Caco-2 (cell line): ENCODE measurements at regions not wholly inside any gene's neighbourhood (a gene's known extent, or its start where the extent isn't known, plus 50 kb on each side); places are given as distances from the start of the nearest gene placed in this dataset.

Experiments used
- BruUV-seq: library from RNA; stranded (reverse); fragments of 400-500 nt; replicated peaks from 2 replicates; lab custom pipeline; 2021; lab: Mats Ljungman, UMichigan
- CTCF ChIA-PET: fragments of 300-600 bp; sonication (Branson Sonifier 250); formaldehyde crosslinking; loops from one replicate; lab custom pipeline; 2022; ENCODE audit warnings: antibody characterized with exemption; lab: Charles Lee
- POLR2A ChIA-PET: fragments of 300-600 bp; sonication (Branson Sonifier 250); formaldehyde crosslinking; loops from one replicate; lab custom pipeline; 2022; ENCODE audit warnings: antibody characterized with exemption; lab: Charles Lee
- DNase-seq, 2 experiments: peaks; one replicate each; pipeline versions ENCODE4 v3.0.0 to v3.0.0-alpha.2; 2020 to 2022
- H3K27me3 ChIP-seq: replicated peaks from 2 replicates; pipeline ENCODE4 v1.6.0; 2011; ENCODE audit warnings: low read length; ENCODE audit not compliant: control insufficient read depth, insufficient read depth
- H3K36me3 ChIP-seq: 2 replicates; pipeline ENCODE4 v1.5.1; 2011; ENCODE audit warnings: low read length; ENCODE audit not compliant: control insufficient read depth, insufficient read depth
- H3K4me1 ChIP-seq: fragments of 250-450 bp; sonication (Bioruptor Pico); 2 replicates; pipeline ENCODE4 v1.5.1; 2020; ENCODE audit warnings: mild to moderate bottlenecking
- H3K4me3 ChIP-seq: 2 replicates; pipeline ENCODE4 v1.5.1; 2011; ENCODE audit warnings: low read depth, mild to moderate bottlenecking, control low read depth, low read length
- H3K9me3 ChIP-seq: fragments of 250-450 bp; sonication (Bioruptor Pico); 2 replicates; pipeline ENCODE4 v1.5.1; 2020; ENCODE audit warnings: mild to moderate bottlenecking, moderate library complexity
- H3K27ac Mint-ChIP-seq: one replicate; pipeline ENCODE4 v1.8.0; 2022; ENCODE audit warnings: mixed read lengths; ENCODE audit not compliant: unreplicated experiment
- H3K27me3 Mint-ChIP-seq: one replicate; pipeline ENCODE4 v1.8.0; 2022; ENCODE audit warnings: mixed read lengths; ENCODE audit not compliant: insufficient read depth, unreplicated experiment
- H3K36me3 Mint-ChIP-seq: one replicate; pipeline ENCODE4 v1.8.0; 2022; ENCODE audit warnings: mild to moderate bottlenecking, mixed read lengths; ENCODE audit not compliant: insufficient read depth, unreplicated experiment
- H3K4me1 Mint-ChIP-seq: one replicate; pipeline ENCODE4 v1.8.0; 2022; ENCODE audit warnings: low read depth, mixed read lengths; ENCODE audit not compliant: unreplicated experiment
- H3K4me3 Mint-ChIP-seq: one replicate; pipeline ENCODE4 v1.8.0; 2022; ENCODE audit warnings: mild to moderate bottlenecking, moderate library complexity, mixed read lengths; ENCODE audit not compliant: unreplicated experiment
- H3K9me3 Mint-ChIP-seq: one replicate; pipeline ENCODE4 v1.8.0; 2022; ENCODE audit warnings: mixed read lengths; ENCODE audit not compliant: unreplicated experiment
- intact Hi-C: fragments of 100-400 bp; cut with micrococcal nuclease; formaldehyde crosslinking; loops from one replicate; pipeline ENCODE4 v1.10.0; 2022; ENCODE audit not compliant: unreplicated experiment
- TF ChIP-seq, protein P1 (sequence below), 2 experiments: fragments of 200-600 bp in 1 of 2; IDR thresholded peaks; 1 replicate in 1 of 2; 2 replicates in 1 of 2; pipeline versions ENCODE4 v1.5.1 to v1.8.0; 2011 to 2022; ENCODE audit warnings: antibody characterized with exemption in 1 of 2, control low read depth in 1 of 2, inconsistent platforms in 1 of 2, low read depth in 1 of 2, low read length in 1 of 2, mild to moderate bottlenecking in 1 of 2, moderate library complexity in 1 of 2; ENCODE audit not compliant: insufficient read depth in 1 of 2, severe bottlenecking in 1 of 2, unreplicated experiment in 1 of 2

DNA sequence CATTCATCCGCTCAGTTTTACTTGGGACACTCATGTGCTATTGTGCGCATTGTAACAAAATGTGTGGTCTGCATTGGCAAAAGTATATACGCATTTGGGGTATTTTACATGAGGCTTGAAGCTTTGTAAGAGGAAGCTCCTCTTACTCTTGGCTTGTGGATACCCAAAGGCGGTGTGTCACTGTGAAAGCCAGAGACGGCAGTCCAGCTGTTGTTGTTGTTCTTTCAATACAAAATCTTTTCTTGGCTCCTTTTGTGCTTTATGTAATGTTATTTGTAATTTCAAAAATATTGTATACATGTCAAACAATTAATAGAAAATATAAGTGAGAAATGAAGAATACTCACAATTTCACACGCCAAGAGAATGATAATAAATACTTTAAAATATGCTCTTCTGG, 128.3 kb upstream of the MOCS2 start:
- Mint-ChIP-seq H3K27me3 (peaks cover 10% of the 10 kb centered on the region), H3K9me3 (no peaks in the 10 kb centered on the region), H3K4me3 (no peak overlapping the region), H3K36me3 (no peaks in the 10 kb centered on the region), H3K27ac (no peak overlapping the region), H3K4me1 (no peaks in the 10 kb centered on the region)
- 0 out of 2 replicates have a peak, but pooled peaks cover 2% of the 10 kb centered on the region for H3K9me3 ChIP-seq
- H3K36me3 ChIP-seq = no peaks in the 10 kb centered on the region
- intact Hi-C loops = no loop called here
- H3K4me1 ChIP-seq = no peaks in the 10 kb centered on the region; the same call in 1 of the 2 replicates
- no peak overlapping the region for H3K4me3 ChIP-seq
- no peaks in the 10 kb centered on the region for H3K27me3 ChIP-seq
- TF ChIP-seq, protein P1, sequence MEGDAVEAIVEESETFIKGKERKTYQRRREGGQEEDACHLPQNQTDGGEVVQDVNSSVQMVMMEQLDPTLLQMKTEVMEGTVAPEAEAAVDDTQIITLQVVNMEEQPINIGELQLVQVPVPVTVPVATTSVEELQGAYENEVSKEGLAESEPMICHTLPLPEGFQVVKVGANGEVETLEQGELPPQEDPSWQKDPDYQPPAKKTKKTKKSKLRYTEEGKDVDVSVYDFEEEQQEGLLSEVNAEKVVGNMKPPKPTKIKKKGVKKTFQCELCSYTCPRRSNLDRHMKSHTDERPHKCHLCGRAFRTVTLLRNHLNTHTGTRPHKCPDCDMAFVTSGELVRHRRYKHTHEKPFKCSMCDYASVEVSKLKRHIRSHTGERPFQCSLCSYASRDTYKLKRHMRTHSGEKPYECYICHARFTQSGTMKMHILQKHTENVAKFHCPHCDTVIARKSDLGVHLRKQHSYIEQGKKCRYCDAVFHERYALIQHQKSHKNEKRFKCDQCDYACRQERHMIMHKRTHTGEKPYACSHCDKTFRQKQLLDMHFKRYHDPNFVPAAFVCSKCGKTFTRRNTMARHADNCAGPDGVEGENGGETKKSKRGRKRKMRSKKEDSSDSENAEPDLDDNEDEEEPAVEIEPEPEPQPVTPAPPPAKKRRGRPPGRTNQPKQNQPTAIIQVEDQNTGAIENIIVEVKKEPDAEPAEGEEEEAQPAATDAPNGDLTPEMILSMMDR (IDR thresholded peaks at IDR 0.05; ENCODE audit: insufficient read depth in 1 of 2, low read depth in 1 of 2, low read length in 1 of 2, severe bottlenecking in 1 of 2, unreplicated experiment in 1 of 2) = no peak
- ChIA-PET CTCF (no interaction called here), POLR2A (no interaction called here)
- DNase-seq = no peak
- BruUV-seq = no TSS peak

DNA sequence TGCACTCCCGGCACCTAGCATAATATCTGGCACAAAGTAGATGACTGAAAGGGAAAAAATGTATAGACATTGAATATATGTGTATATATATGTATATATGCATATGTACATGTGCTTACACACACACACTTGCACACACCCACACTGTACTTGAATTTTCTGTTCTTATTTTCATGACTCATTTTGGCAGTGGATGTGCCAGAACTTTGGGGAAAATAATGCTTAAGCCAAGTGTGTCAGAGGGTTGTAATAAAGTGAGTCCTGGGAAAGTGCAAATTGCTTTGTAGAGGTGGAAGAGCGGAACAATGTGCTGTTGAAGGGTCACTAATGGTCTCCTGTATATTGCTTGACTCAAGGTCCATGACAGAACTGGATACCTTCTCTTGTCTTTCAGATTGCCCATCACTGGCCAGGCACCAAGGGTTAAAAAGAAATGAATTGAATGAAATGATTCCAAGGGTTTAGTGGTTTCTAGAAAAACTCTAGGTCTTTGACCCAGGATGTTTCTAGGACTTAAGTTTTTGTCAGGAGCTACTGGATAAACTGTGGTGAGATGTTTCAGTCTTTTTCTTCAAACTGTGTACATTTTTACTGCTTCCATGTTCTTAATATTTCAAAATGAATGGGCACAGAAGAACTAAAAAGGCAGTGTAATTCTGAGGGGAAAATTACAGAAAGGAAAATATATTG, 129.9 kb upstream of the MOCS2 start:
- Mint-ChIP-seq H3K27ac (no peak overlapping the region), H3K4me1 (no peaks in the 10 kb centered on the region), H3K36me3 (no peaks in the 10 kb centered on the region), H3K27me3 (peaks cover 10% of the 10 kb centered on the region), H3K9me3 (no peaks in the 10 kb centered on the region), H3K4me3 (no peak overlapping the region)
- H3K36me3 ChIP-seq = no peaks in the 10 kb centered on the region
- intact Hi-C loops = no loop called here
- CTCF ChIA-PET = no interaction called here
- POLR2A ChIA-PET = no interaction called here
- no peaks in the 10 kb centered on the region for H3K27me3 ChIP-seq
- TF ChIP-seq, protein P1 (IDR thresholded peaks at IDR 0.05; ENCODE audit: insufficient read depth in 1 of 2, low read depth in 1 of 2, low read length in 1 of 2, severe bottlenecking in 1 of 2, unreplicated experiment in 1 of 2) = no peak
- no peak for DNase-seq
- H3K4me3 ChIP-seq = no peak overlapping the region
- no peaks in the 10 kb centered on the region; the same call in 1 of the 2 replicates for H3K4me1 ChIP-seq
- BruUV-seq = no TSS peak
- H3K9me3 ChIP-seq = 0 out of 2 replicates have a peak, but pooled peaks cover 2% of the 10 kb centered on the region

DNA sequence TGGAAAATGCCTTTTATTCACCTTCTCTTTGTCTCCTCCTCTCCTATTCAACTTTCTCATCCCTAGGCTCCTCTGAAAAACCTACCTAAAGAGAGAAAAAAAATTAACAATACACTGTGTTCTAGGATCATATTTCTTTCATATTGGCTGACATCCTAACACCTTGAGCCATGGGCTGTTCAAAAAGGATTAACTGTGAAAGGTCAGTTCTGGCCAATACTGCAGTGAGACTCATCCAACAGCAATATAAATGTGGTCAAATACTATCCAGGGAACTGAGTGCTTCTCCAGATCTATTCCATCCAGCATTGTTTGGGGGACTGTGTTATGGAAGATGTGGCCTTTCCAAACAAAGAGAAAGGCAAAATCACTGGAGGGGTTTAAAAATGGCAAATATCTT, 131.1 kb upstream of the MOCS2 start:
- TF ChIP-seq, protein P1 (IDR thresholded peaks at IDR 0.05; ENCODE audit: insufficient read depth in 1 of 2, low read depth in 1 of 2, low read length in 1 of 2, severe bottlenecking in 1 of 2, unreplicated experiment in 1 of 2) = no peak
- Mint-ChIP-seq H3K27ac (no peak overlapping the region), H3K9me3 (no peaks in the 10 kb centered on the region), H3K4me3 (no peak overlapping the region), H3K27me3 (peaks cover 10% of the 10 kb centered on the region), H3K4me1 (no peaks in the 10 kb centered on the region), H3K36me3 (no peaks in the 10 kb centered on the region)
- H3K9me3 ChIP-seq = 0 out of 2 replicates have a peak, but pooled peaks cover 2% of the 10 kb centered on the region
- no peak for DNase-seq
- no peaks in the 10 kb centered on the region for H3K36me3 ChIP-seq
- no peak overlapping the region for H3K4me3 ChIP-seq
- no peaks in the 10 kb centered on the region; the same call in 1 of the 2 replicates for H3K4me1 ChIP-seq
- POLR2A ChIA-PET = no interaction called here
- intact Hi-C loops = no loop called here
- H3K27me3 ChIP-seq = no peaks in the 10 kb centered on the region
- BruUV-seq = no TSS peak
- CTCF ChIA-PET = no interaction called here
